ENCODE measurements at regions not wholly inside any gene's neighbourhood (a gene's known extent, or its start where the extent isn't known, plus 50 kb on each side); places are given as distances from the start of the nearest gene placed in this dataset.

DNA sequence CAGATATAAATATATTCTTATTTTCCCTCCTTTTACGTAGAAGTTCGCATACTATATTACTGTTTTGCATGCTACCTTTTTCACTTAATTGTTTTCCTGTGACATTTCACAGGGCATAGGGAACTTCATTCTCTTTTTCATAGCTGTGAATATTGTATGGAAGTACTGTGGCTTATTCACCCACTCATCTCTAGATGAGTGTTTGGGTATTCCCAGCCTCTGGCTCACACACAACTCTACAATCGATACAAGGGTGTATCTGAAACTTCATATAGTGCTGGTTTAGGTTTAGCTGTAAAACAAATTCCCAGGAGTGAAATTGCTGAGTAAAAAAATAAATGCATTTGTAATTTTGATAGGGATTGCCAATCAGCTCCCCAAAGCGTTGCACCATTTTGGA, 55.3 kb upstream of the MAGI1 start:
- DNase-seq, result no peak
- Histone ChIP-seq H2AFZ (ENCODE audit: insufficient read depth, low read depth, low read length, poor library complexity, severe bottlenecking) (no peak overlapping the region), H3K9ac (ENCODE audit: insufficient read depth, low read length, poor library complexity, severe bottlenecking) (no peak overlapping the region), H3K9me3 (replicated peaks in 1 of 2; ENCODE audit: control insufficient read depth in 1 of 2, insufficient read depth in 1 of 2, low read length in 2 of 2) (peaks cover 4 to 6% of the 10 kb centered on the region in 2 donors), H3K27ac (ENCODE audit: low read depth in 1 of 2, low read length in 2 of 2) (no peak overlapping the region), H3K4me1 (ENCODE audit: control insufficient read depth in 1 of 2, insufficient read depth in 2 of 2, low read length in 2 of 2) (no peaks in the 10 kb centered on the region), H3K4me3 (replicated peaks in 1 of 3; ENCODE audit: low read depth in 2 of 3, low read length in 3 of 3) (no peak overlapping the region), H3K27me3 (ENCODE audit: control insufficient read depth in 2 of 2, insufficient read depth in 2 of 2, low read length in 2 of 2) (no peaks in the 10 kb centered on the region), H3K4me2 (replicated peaks; ENCODE audit: extremely low read depth, low read length, poor library complexity, severe bottlenecking) (no peak overlapping the region), H4K20me1 (ENCODE audit: insufficient read depth, low read length) (no peaks in the 10 kb centered on the region), H3K79me2 (ENCODE audit: insufficient read depth, low read length) (no peaks in the 10 kb centered on the region), H3K36me3 (replicated peaks in 1 of 2; ENCODE audit: control insufficient read depth in 1 of 2, insufficient read depth in 2 of 2, low read length in 2 of 2) (no peaks in the 10 kb centered on the region)
- Mint-ChIP-seq H3K36me3 (no peaks in the 10 kb centered on the region), H3K4me3 (no peak overlapping the region), H3K4me1 (no peaks in the 10 kb centered on the region), H3K9me3 (peaks cover 0 to 13% (median 3%) of the 10 kb centered on the region in 7 donors), H3K27me3 (ENCODE audit: low read depth in 3 of 3) (peaks cover 0 to 2% (median 1%) of the 10 kb centered on the region in 3 donors), H3K27ac (no peak overlapping the region)
- TF ChIP-seq, protein P1, sequence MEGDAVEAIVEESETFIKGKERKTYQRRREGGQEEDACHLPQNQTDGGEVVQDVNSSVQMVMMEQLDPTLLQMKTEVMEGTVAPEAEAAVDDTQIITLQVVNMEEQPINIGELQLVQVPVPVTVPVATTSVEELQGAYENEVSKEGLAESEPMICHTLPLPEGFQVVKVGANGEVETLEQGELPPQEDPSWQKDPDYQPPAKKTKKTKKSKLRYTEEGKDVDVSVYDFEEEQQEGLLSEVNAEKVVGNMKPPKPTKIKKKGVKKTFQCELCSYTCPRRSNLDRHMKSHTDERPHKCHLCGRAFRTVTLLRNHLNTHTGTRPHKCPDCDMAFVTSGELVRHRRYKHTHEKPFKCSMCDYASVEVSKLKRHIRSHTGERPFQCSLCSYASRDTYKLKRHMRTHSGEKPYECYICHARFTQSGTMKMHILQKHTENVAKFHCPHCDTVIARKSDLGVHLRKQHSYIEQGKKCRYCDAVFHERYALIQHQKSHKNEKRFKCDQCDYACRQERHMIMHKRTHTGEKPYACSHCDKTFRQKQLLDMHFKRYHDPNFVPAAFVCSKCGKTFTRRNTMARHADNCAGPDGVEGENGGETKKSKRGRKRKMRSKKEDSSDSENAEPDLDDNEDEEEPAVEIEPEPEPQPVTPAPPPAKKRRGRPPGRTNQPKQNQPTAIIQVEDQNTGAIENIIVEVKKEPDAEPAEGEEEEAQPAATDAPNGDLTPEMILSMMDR (IDR thresholded peaks at IDR 0.05), result no peak
- intact Hi-C loops (cut with micrococcal nuclease), result no loop called here
- no CpG with 5 or more reads among the region's 4 CpGs for WGBS (ENCODE audit: insufficient coverage)

DNA sequence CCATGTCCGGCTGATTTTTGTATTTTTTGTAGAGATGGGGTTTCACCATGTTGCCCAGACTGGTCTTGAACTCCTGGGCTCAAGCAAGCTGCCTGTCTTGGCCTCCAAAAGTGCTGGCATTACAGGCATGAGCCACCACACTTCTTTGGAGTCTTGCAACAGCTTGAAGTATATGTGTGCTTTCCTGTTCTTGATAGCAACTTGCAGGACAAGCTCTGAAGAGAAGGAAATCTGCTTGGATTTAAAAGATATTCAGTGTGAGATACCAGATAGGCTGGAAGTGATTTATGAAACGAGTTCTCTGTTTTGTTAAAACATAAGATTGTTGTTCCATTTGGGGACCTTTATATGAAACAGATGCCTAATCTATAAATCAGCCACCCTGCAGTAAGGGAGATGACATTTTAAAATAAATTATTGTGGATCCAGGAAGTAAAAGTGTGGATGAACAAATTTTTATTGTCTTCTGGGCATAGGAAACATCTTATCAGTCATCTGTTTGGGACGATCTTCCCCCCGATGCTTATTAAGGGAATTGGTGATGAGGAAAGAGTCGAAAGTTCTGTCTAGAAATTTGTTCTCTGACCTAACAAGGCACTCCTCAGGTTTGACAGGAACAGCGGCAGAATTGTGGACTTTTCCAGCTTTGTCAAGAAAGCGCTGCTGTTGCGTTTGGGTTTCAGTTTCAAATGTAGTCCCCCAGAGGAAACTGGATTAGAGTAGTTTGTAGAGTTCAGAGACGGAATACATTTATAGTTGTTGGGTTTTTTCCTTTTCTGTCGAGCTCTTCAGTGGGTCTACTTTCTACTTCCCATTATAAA, 53.7 kb upstream of the MAGI1 start:
- no peak overlapping the region for H2AFZ ChIP-seq (ENCODE audit: insufficient read depth, low read depth, low read length, poor library complexity, severe bottlenecking)
- no peak overlapping the region for H3K4me2 ChIP-seq (replicated peaks; ENCODE audit: extremely low read depth, low read length, poor library complexity, severe bottlenecking)
- H3K4me3 ChIP-seq (replicated peaks in 1 of 3; ENCODE audit: low read depth in 2 of 3, low read length in 3 of 3), result no peak overlapping the region
- no peak overlapping the region for H3K27ac ChIP-seq (ENCODE audit: low read depth in 1 of 2, low read length in 2 of 2)
- no peaks in the 10 kb centered on the region for H4K20me1 ChIP-seq (ENCODE audit: insufficient read depth, low read length)
- DNase-seq, result no peak
- no peak overlapping the region for H3K4me3 Mint-ChIP-seq
- H3K36me3 ChIP-seq (replicated peaks in 1 of 2; ENCODE audit: control insufficient read depth in 1 of 2, insufficient read depth in 2 of 2, low read length in 2 of 2), result no peaks in the 10 kb centered on the region
- H3K9ac ChIP-seq (ENCODE audit: insufficient read depth, low read length, poor library complexity, severe bottlenecking), result no peak overlapping the region
- H3K27me3 ChIP-seq (ENCODE audit: control insufficient read depth in 2 of 2, insufficient read depth in 2 of 2, low read length in 2 of 2), result no peaks in the 10 kb centered on the region
- 93% methylated on average over 4 of the region's 10 CpGs for WGBS (ENCODE audit: insufficient coverage)
- H3K4me1 ChIP-seq (ENCODE audit: control insufficient read depth in 1 of 2, insufficient read depth in 2 of 2, low read length in 2 of 2), result no peaks in the 10 kb centered on the region
- H3K9me3 ChIP-seq (replicated peaks in 1 of 2; ENCODE audit: control insufficient read depth in 1 of 2, insufficient read depth in 1 of 2, low read length in 2 of 2), result peaks cover 4 to 6% of the 10 kb centered on the region in 2 donors
- intact Hi-C loops (cut with micrococcal nuclease), result no loop called here
- H3K79me2 ChIP-seq (ENCODE audit: insufficient read depth, low read length), result no peaks in the 10 kb centered on the region
- no peak overlapping the region for H3K27ac Mint-ChIP-seq
- H3K9me3 Mint-ChIP-seq, result peaks cover 0 to 13% (median 6%) of the 10 kb centered on the region in 7 donors
- peaks cover 0 to 2% (median 1%) of the 10 kb centered on the region in 3 donors for H3K27me3 Mint-ChIP-seq (ENCODE audit: low read depth in 3 of 3)
- H3K4me1 Mint-ChIP-seq, result no peaks in the 10 kb centered on the region
- TF ChIP-seq, protein P1 (IDR thresholded peaks at IDR 0.05), result no peak
- no peaks in the 10 kb centered on the region for H3K36me3 Mint-ChIP-seq

Measured in CD14-positive monocyte (primary cell).